Left ventricle myocardium inferior (tissue), 1 donor: ENCODE measurements at regions not wholly inside any gene's neighbourhood (a gene's known extent, or its start where the extent isn't known, plus 50 kb on each side); places are given as distances from the start of the nearest gene placed in this dataset.

Experiments
- DNase-seq: peaks from one replicate; pipeline ENCODE4 v3.0.0-alpha.2; 2020
- H3K27ac ChIP-seq: fragments of 200-600 bp; replicated peaks from 2 replicates; pipeline ENCODE4 v1.8.0; 2021
- H3K27me3 ChIP-seq: fragments of 200-600 bp; 2 replicates; pipeline ENCODE4 v1.8.0; 2021; ENCODE audit warnings: low read depth
- H3K36me3 ChIP-seq: fragments of 200-600 bp; 2 replicates; pipeline ENCODE4 v1.8.0; 2021
- H3K4me1 ChIP-seq: fragments of 200-600 bp; 2 replicates; pipeline ENCODE4 v1.8.0; 2021
- H3K4me3 ChIP-seq: fragments of 200-600 bp; 2 replicates; pipeline ENCODE4 v1.8.0; 2021; ENCODE audit warnings: mild to moderate bottlenecking, moderate library complexity
- H3K9me3 ChIP-seq: fragments of 200-600 bp; replicated peaks from 2 replicates; pipeline ENCODE4 v1.8.0; 2021
- intact Hi-C: fragments of 100-400 bp; cut with micrococcal nuclease; formaldehyde crosslinking; loops from one replicate; pipeline ENCODE4 v1.11.0; 2022
- TF ChIP-seq, protein P1 (sequence below): fragments of 200-600 bp; IDR thresholded peaks from 2 replicates; pipeline ENCODE4 v1.8.0; 2021; ENCODE audit warnings: antibody characterized with exemption, mild to moderate bottlenecking, borderline replicate concordance
- donor health status: DM: no; HTN: yes; CAD: no; lungs with severe emphysema.

DNA sequence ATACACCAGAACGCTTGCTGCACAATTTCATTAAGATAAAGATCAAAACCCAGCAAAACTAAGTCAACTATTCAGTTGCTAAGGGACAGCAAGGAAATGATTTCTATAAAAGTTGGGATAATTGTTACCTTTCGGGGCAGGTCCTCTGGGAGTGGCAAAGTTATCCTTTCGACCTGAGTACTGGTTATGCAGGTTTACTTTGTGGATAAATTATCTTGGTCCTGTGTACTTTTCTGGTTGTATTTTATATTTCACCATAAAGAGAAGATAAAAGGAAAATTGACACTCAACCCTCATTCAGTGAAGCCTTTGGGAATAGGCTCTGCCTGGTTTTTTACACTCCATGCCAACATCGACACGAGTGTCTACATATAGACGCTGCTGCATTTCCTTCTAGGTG, 146.5 kb downstream of the SYK start:
- no peak for DNase-seq
- intact Hi-C loops = no loop called here
- Histone ChIP-seq H3K27me3 (peaks cover 23% of the 10 kb centered on the region), H3K4me1 (no peaks in the 10 kb centered on the region), H3K27ac (no peak overlapping the region), H3K36me3 (no peaks in the 10 kb centered on the region), H3K4me3 (no peak overlapping the region), H3K9me3 (no peaks in the 10 kb centered on the region)
- TF ChIP-seq, protein P1, sequence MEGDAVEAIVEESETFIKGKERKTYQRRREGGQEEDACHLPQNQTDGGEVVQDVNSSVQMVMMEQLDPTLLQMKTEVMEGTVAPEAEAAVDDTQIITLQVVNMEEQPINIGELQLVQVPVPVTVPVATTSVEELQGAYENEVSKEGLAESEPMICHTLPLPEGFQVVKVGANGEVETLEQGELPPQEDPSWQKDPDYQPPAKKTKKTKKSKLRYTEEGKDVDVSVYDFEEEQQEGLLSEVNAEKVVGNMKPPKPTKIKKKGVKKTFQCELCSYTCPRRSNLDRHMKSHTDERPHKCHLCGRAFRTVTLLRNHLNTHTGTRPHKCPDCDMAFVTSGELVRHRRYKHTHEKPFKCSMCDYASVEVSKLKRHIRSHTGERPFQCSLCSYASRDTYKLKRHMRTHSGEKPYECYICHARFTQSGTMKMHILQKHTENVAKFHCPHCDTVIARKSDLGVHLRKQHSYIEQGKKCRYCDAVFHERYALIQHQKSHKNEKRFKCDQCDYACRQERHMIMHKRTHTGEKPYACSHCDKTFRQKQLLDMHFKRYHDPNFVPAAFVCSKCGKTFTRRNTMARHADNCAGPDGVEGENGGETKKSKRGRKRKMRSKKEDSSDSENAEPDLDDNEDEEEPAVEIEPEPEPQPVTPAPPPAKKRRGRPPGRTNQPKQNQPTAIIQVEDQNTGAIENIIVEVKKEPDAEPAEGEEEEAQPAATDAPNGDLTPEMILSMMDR = no peak

DNA sequence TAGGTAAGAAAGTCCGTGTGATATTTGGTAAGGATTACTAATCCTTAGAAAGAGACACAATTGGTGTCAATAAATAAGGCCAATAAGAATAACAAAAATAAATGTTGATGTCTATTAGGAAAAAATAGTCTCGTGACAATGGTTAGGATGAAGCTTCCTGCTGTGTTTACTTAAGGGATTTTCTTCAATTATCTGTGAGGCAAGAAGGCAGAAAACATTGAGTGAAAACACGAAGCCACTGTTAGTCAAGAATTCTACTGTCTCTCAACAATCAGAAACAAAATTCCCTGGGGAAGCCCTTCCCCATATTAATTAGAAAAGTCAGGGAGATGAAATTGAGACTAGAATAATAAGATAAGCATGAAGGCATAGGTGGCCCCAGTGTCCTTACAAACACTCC, 149.0 kb downstream of the SYK start:
- peaks cover 20% of the 10 kb centered on the region for H3K27me3 ChIP-seq

DNA sequence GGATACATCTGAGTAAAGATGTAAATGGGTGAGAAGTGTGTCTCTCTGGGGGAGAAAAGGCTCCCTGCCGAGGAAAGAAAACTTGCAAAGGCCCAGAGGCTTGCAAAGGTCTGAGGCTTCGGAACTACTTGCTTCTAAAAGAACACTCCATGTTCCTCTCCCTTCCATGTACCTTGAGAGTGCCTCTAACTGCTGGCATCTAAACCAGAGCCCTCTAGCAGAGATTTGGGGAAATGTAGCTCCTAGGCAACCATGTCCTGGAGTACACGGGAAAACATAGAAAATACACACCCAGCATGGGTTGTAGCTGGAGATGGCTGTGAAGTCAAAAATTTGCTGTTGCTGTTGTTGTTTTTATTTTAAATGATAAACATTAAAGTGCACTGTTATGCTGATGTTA, 151.6 kb downstream of the SYK start:
- no peaks in the 10 kb centered on the region for H3K9me3 ChIP-seq
- H3K4me1 ChIP-seq = no peaks in the 10 kb centered on the region
- intact Hi-C loops = no loop called here
- H3K27me3 ChIP-seq = peaks cover 12% of the 10 kb centered on the region
- DNase-seq = no peak
- no peaks in the 10 kb centered on the region for H3K36me3 ChIP-seq
- TF ChIP-seq, protein P1 = no peak
- no peak overlapping the region for H3K27ac ChIP-seq
- no peak overlapping the region for H3K4me3 ChIP-seq

More for the DNA sequence above, 149.0 kb downstream of the SYK start:
- Histone ChIP-seq H3K9me3 (no peaks in the 10 kb centered on the region), H3K4me3 (no peak overlapping the region), H3K27ac (no peak overlapping the region), H3K36me3 (no peaks in the 10 kb centered on the region), H3K4me1 (no peaks in the 10 kb centered on the region)
- intact Hi-C loops = no loop called here
- TF ChIP-seq, protein P1 = no peak
- DNase-seq = no peak

DNA sequence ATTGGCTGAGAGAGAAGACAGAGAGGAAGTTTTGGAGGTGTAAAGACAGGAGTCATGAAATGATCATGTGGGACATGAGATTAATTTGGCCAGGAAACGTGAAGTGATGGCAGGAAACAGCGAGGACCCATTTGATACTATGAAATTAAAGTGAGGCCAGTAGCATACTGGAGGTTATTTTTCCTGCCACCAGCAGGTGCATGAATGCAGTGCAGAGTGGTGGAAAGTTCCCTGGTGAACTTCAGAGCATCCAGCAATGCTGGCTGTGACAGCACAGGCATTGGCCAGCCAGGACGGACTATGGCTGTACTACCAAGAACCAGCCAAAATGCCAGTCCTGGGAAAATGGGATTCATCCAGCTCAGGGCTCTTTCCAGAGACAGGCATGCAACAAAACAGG, 152.2 kb downstream of the SYK start:
- no peaks in the 10 kb centered on the region for H3K36me3 ChIP-seq

DNA sequence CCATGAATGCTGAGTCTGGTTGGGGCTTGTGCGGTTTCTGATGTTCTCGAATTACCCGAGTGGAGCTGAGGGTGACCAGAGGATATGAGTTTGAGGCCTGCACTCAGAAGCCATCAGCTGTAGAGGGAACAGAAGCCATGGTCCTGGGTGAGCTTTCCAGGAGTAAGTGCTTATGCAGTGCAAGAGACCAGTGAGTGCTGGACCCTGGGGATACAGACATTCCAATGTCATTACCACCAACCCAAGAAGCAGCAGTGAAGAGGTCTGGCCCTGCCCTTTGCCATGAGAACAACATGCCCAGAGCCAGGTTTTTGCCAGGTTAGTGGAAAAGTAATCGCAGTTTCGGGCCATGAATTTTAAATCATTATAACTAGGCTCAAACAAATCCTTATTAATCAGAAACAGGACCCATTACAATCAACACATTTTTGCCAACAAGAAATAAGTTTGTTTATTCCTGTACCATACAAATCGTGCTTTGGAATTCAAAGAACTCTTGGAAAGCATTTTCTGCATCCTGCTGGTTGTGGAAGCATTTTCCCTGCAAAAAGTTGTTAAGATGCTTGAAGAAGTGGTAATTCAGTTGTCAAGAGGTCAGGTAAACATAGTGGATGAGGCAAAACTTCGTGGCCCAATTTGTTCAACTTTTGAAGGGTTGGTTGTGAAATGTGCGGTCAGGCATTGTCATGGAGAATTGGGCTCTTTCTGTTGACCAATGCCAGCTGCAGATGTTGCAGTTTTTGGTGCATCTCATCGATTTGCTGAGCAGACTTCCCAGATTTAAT, 154.6 kb downstream of the SYK start:
- DNase-seq = no peak
- intact Hi-C loops = no loop called here

More for the DNA sequence above, 152.2 kb downstream of the SYK start:
- no peaks in the 10 kb centered on the region for H3K9me3 ChIP-seq
- TF ChIP-seq, protein P1 = no peak
- peaks cover 10% of the 10 kb centered on the region for H3K27me3 ChIP-seq
- intact Hi-C loops = no loop called here
- H3K4me3 ChIP-seq = no peak overlapping the region
- no peak for DNase-seq
- no peaks in the 10 kb centered on the region for H3K4me1 ChIP-seq
- H3K27ac ChIP-seq = no peak overlapping the region

More for the DNA sequence above, 154.6 kb downstream of the SYK start:
- TF ChIP-seq, protein P1 = no peak
- Histone ChIP-seq H3K36me3 (no peaks in the 10 kb centered on the region), H3K4me3 (no peak overlapping the region), H3K27me3 (peaks cover 13% of the 10 kb centered on the region), H3K4me1 (peaks cover 1% of the 10 kb centered on the region), H3K27ac (no peak overlapping the region), H3K9me3 (no peaks in the 10 kb centered on the region)
